ENCODE measurements at regions not wholly inside any gene's neighbourhood (a gene's known extent, or its start where the extent isn't known, plus 50 kb on each side); places are given as distances from the start of the nearest gene placed in this dataset.

- H3K4me1 Mint-ChIP-seq: no peaks in the 10 kb centered on the region
- no peak overlapping the region for H3K4me3 Mint-ChIP-seq
- no peak for DNase-seq
- peaks cover 0 to 13% of the 10 kb centered on the region in 2 donors for H3K9me3 ChIP-seq (ENCODE audit: control insufficient read depth in 1 of 2, low read length in 2 of 2)
- H3K36me3 ChIP-seq (ENCODE audit: insufficient read depth, low read length): no peaks in the 10 kb centered on the region
- H3K36me3 Mint-ChIP-seq: no peaks in the 10 kb centered on the region
- ChIA-PET CTCF (ENCODE audit: partially characterized antibody) (interaction anchor here (0.6 kb wide), 1 partner anchor 160 kb away, joined by 3 read pairs; no protein-coding TSS in a partner anchor), POLR2A (ENCODE audit: partially characterized antibody) (no interaction called here)
- H3K4me1 ChIP-seq (ENCODE audit: insufficient read depth, low read length): no peaks in the 10 kb centered on the region
- H3K27me3 Mint-ChIP-seq: peaks cover 3 to 8% of the 10 kb centered on the region in 2 donors
- intact Hi-C loops (cut with micrococcal nuclease): no loop called here
- no peak overlapping the region for H3K27ac Mint-ChIP-seq
- H3K4me3 ChIP-seq (ENCODE audit: low read length in 2 of 2): no peak overlapping the region
- H3K27me3 ChIP-seq (ENCODE audit: insufficient read depth, low read length): no peaks in the 10 kb centered on the region
- no peak overlapping the region for H3K27ac ChIP-seq (ENCODE audit: low read depth, low read length)
- peaks cover 10 to 38% (median 19%) of the 10 kb centered on the region in 8 donors for H3K9me3 Mint-ChIP-seq
Observed at GRCh38 chr3:135739779-135740178, 225.7 kb upstream of the PPP2R3A start.

GRCh38 chr3:135740211-135740610 is 225.3 kb upstream of the PPP2R3A start:
- peaks cover 3 to 7% of the 10 kb centered on the region in 2 donors for H3K27me3 Mint-ChIP-seq
- Histone ChIP-seq H3K9me3 (ENCODE audit: control insufficient read depth in 1 of 2, low read length in 2 of 2) (peaks cover 0 to 13% of the 10 kb centered on the region in 2 donors), H3K36me3 (ENCODE audit: insufficient read depth, low read length) (no peaks in the 10 kb centered on the region), H3K4me3 (ENCODE audit: low read length in 2 of 2) (no peak overlapping the region), H3K27me3 (ENCODE audit: insufficient read depth, low read length) (no peaks in the 10 kb centered on the region), H3K4me1 (ENCODE audit: insufficient read depth, low read length) (no peaks in the 10 kb centered on the region), H3K27ac (ENCODE audit: low read depth, low read length) (no peak overlapping the region)
- H3K4me1 Mint-ChIP-seq: no peaks in the 10 kb centered on the region
- intact Hi-C loops (cut with micrococcal nuclease): no loop called here
- ChIA-PET POLR2A (ENCODE audit: partially characterized antibody) (no interaction called here), CTCF (ENCODE audit: partially characterized antibody) (interaction anchor here (0.6 kb wide), 1 partner anchor 160 kb away, joined by 3 read pairs; no protein-coding TSS in a partner anchor)
- no peak overlapping the region for H3K27ac Mint-ChIP-seq
- no peaks in the 10 kb centered on the region for H3K36me3 Mint-ChIP-seq
- no peak for DNase-seq
- no peak overlapping the region for H3K4me3 Mint-ChIP-seq
- H3K9me3 Mint-ChIP-seq: peaks cover 10 to 38% (median 18%) of the 10 kb centered on the region in 8 donors

- Mint-ChIP-seq H3K4me3 (no peak overlapping the region), H3K9me3 (peaks cover 10 to 36% (median 15%) of the 10 kb centered on the region in 8 donors), H3K27me3 (peaks cover 3 to 7% of the 10 kb centered on the region in 2 donors), H3K36me3 (no peaks in the 10 kb centered on the region), H3K27ac (no peak overlapping the region), H3K4me1 (no peaks in the 10 kb centered on the region)
- DNase-seq: no peak
- H3K4me3 ChIP-seq (ENCODE audit: low read length in 2 of 2): no peak overlapping the region
- intact Hi-C loops (cut with micrococcal nuclease): no loop called here
- ChIA-PET CTCF (ENCODE audit: partially characterized antibody) (no interaction called here), POLR2A (ENCODE audit: partially characterized antibody) (no interaction called here)
- H3K27me3 ChIP-seq (ENCODE audit: insufficient read depth, low read length): no peaks in the 10 kb centered on the region
- peaks cover 0 to 13% of the 10 kb centered on the region in 2 donors for H3K9me3 ChIP-seq (ENCODE audit: control insufficient read depth in 1 of 2, low read length in 2 of 2)
- no peaks in the 10 kb centered on the region for H3K36me3 ChIP-seq (ENCODE audit: insufficient read depth, low read length)
- no peak overlapping the region for H3K27ac ChIP-seq (ENCODE audit: low read depth, low read length)
- no peaks in the 10 kb centered on the region for H3K4me1 ChIP-seq (ENCODE audit: insufficient read depth, low read length)
Observed at GRCh38 chr3:135740751-135741150, 224.8 kb upstream of the PPP2R3A start.

GRCh38 chr3:135751991-135752390 is 213.5 kb upstream of the PPP2R3A start:
- ChIA-PET CTCF (ENCODE audit: partially characterized antibody) (no interaction called here), POLR2A (ENCODE audit: partially characterized antibody) (no interaction called here)
- H3K4me1 ChIP-seq (ENCODE audit: insufficient read depth, low read length): no peaks in the 10 kb centered on the region
- no peaks in the 10 kb centered on the region for H3K9me3 ChIP-seq (ENCODE audit: control insufficient read depth in 1 of 2, low read length in 2 of 2)
- H3K36me3 Mint-ChIP-seq: no peaks in the 10 kb centered on the region
- DNase-seq: no peak
- no peaks in the 10 kb centered on the region for H3K27me3 ChIP-seq (ENCODE audit: insufficient read depth, low read length)
- no peak overlapping the region for H3K27ac ChIP-seq (ENCODE audit: low read depth, low read length)
- intact Hi-C loops (cut with micrococcal nuclease): no loop called here
- H3K36me3 ChIP-seq (ENCODE audit: insufficient read depth, low read length): no peaks in the 10 kb centered on the region
- no peaks in the 10 kb centered on the region for H3K4me1 Mint-ChIP-seq
- H3K4me3 ChIP-seq (ENCODE audit: low read length in 2 of 2): no peak overlapping the region
- no peaks in the 10 kb centered on the region for H3K27me3 Mint-ChIP-seq
- no peak overlapping the region for H3K27ac Mint-ChIP-seq
- H3K4me3 Mint-ChIP-seq: no peak overlapping the region
- H3K9me3 Mint-ChIP-seq: peaks cover 0 to 8% (median 2%) of the 10 kb centered on the region in 8 donors

- intact Hi-C loops (cut with micrococcal nuclease): no loop called here
- no peaks in the 10 kb centered on the region for H3K27me3 Mint-ChIP-seq
- Histone ChIP-seq H3K36me3 (ENCODE audit: insufficient read depth, low read length) (no peaks in the 10 kb centered on the region), H3K4me3 (ENCODE audit: low read length in 2 of 2) (no peak overlapping the region), H3K4me1 (ENCODE audit: insufficient read depth, low read length) (no peaks in the 10 kb centered on the region), H3K27ac (ENCODE audit: low read depth, low read length) (no peak overlapping the region), H3K27me3 (ENCODE audit: insufficient read depth, low read length) (no peaks in the 10 kb centered on the region), H3K9me3 (ENCODE audit: control insufficient read depth in 1 of 2, low read length in 2 of 2) (no peaks in the 10 kb centered on the region)
- ChIA-PET CTCF (ENCODE audit: partially characterized antibody) (no interaction called here), POLR2A (ENCODE audit: partially characterized antibody) (no interaction called here)
- H3K4me1 Mint-ChIP-seq: no peaks in the 10 kb centered on the region
- no peak overlapping the region for H3K27ac Mint-ChIP-seq
- no peak overlapping the region for H3K4me3 Mint-ChIP-seq
- H3K9me3 Mint-ChIP-seq: peaks cover 0 to 10% (median 2%) of the 10 kb centered on the region in 8 donors
- DNase-seq: no peak
- no peaks in the 10 kb centered on the region for H3K36me3 Mint-ChIP-seq
Observed at GRCh38 chr3:135752851-135753250, 212.7 kb upstream of the PPP2R3A start.

- intact Hi-C loops (cut with micrococcal nuclease): no loop called here
- no peaks in the 10 kb centered on the region for H3K27me3 Mint-ChIP-seq
- H3K9me3 Mint-ChIP-seq: peaks cover 0 to 10% (median 2%) of the 10 kb centered on the region in 8 donors
- H3K36me3 ChIP-seq (ENCODE audit: insufficient read depth, low read length): no peaks in the 10 kb centered on the region
- ChIA-PET POLR2A (ENCODE audit: partially characterized antibody) (no interaction called here), CTCF (ENCODE audit: partially characterized antibody) (no interaction called here)
- H3K9me3 ChIP-seq (ENCODE audit: control insufficient read depth in 1 of 2, low read length in 2 of 2): no peaks in the 10 kb centered on the region
- no peaks in the 10 kb centered on the region for H3K27me3 ChIP-seq (ENCODE audit: insufficient read depth, low read length)
- H3K4me1 ChIP-seq (ENCODE audit: insufficient read depth, low read length): no peaks in the 10 kb centered on the region
- no peak overlapping the region for H3K27ac ChIP-seq (ENCODE audit: low read depth, low read length)
- DNase-seq: no peak
- H3K27ac Mint-ChIP-seq: no peak overlapping the region
- H3K36me3 Mint-ChIP-seq: no peaks in the 10 kb centered on the region
- no peaks in the 10 kb centered on the region for H3K4me1 Mint-ChIP-seq
- H3K4me3 Mint-ChIP-seq: no peak overlapping the region
- no peak overlapping the region for H3K4me3 ChIP-seq (ENCODE audit: low read length in 2 of 2)
Observed at GRCh38 chr3:135753506-135753905, 212.0 kb upstream of the PPP2R3A start.

- DNase-seq: no peak
- Histone ChIP-seq H3K4me3 (ENCODE audit: low read length in 2 of 2) (no peak overlapping the region), H3K27ac (ENCODE audit: low read depth, low read length) (no peak overlapping the region), H3K36me3 (ENCODE audit: insufficient read depth, low read length) (no peaks in the 10 kb centered on the region), H3K4me1 (ENCODE audit: insufficient read depth, low read length) (no peaks in the 10 kb centered on the region), H3K27me3 (ENCODE audit: insufficient read depth, low read length) (no peaks in the 10 kb centered on the region), H3K9me3 (ENCODE audit: control insufficient read depth in 1 of 2, low read length in 2 of 2) (no peaks in the 10 kb centered on the region)
- Mint-ChIP-seq H3K9me3 (peaks cover 0 to 8% (median 1%) of the 10 kb centered on the region in 8 donors), H3K27me3 (no peaks in the 10 kb centered on the region), H3K4me1 (no peaks in the 10 kb centered on the region), H3K36me3 (no peaks in the 10 kb centered on the region), H3K27ac (no peak overlapping the region), H3K4me3 (no peak overlapping the region)
- intact Hi-C loops (cut with micrococcal nuclease): no loop called here
- ChIA-PET CTCF (ENCODE audit: partially characterized antibody) (no interaction called here), POLR2A (ENCODE audit: partially characterized antibody) (no interaction called here)
Observed at GRCh38 chr3:135755330-135756105, 210.0 kb upstream of the PPP2R3A start.

Measured in CD4-positive, alpha-beta memory T cell (primary cell).